Skeletal muscle satellite cell (primary cell): ENCODE measurements at regions not wholly inside any gene's neighbourhood (a gene's known extent, or its start where the extent isn't known, plus 50 kb on each side); places are given as distances from the start of the nearest gene placed in this dataset.

Experiments
- H3K27me3 ChIP-seq: 2 replicates; pipeline ENCODE4 v1.7.0; 2013; ENCODE audit warnings: low read length; ENCODE audit not compliant: control insufficient read depth, insufficient read depth
- H3K36me3 ChIP-seq: 2 replicates; pipeline ENCODE4 v1.7.0; 2013; ENCODE audit warnings: mild to moderate bottlenecking, control low read depth, low read length; ENCODE audit not compliant: insufficient read depth
- H3K4me1 ChIP-seq: 2 replicates; pipeline ENCODE4 v1.7.0; 2013; ENCODE audit warnings: low read length; ENCODE audit not compliant: control insufficient read depth, insufficient read depth
- H3K4me2 ChIP-seq: 2 replicates; pipeline ENCODE4 v1.7.0; 2013; ENCODE audit warnings: mild to moderate bottlenecking, low read length
- H3K4me3 ChIP-seq: 2 replicates; pipeline ENCODE4 v1.7.0; 2013; ENCODE audit warnings: low read length
- H3K9ac ChIP-seq: 2 replicates; pipeline ENCODE4 v1.7.0; 2013; ENCODE audit warnings: mild to moderate bottlenecking, low read depth, low read length, moderate library complexity
- H3K9me3 ChIP-seq: replicated peaks from 2 replicates; pipeline ENCODE4 v1.7.0; 2013; ENCODE audit warnings: mild to moderate bottlenecking, control low read depth, low read length

GRCh38 chr11:121761186-121761585 lies 308.4 kb upstream of the SORL1-AS1 start:
- Histone ChIP-seq H3K27me3 (no peaks in the 10 kb centered on the region), H3K9me3 (no peaks in the 10 kb centered on the region), H3K9ac (no peak overlapping the region), H3K4me2 (no peak overlapping the region), H3K4me1 (peaks cover 13% of the 10 kb centered on the region), H3K36me3 (no peaks in the 10 kb centered on the region), H3K4me3 (no peak overlapping the region)

- Histone ChIP-seq H3K4me3 (no peak overlapping the region), H3K9ac (no peak overlapping the region), H3K9me3 (no peaks in the 10 kb centered on the region), H3K36me3 (no peaks in the 10 kb centered on the region), H3K4me1 (peaks cover 19% of the 10 kb centered on the region), H3K27me3 (no peaks in the 10 kb centered on the region), H3K4me2 (peak overlapping the region; percentile 44)
Measured at GRCh38 chr11:121757480-121758125, 304.8 kb upstream of the SORL1-AS1 start.

DNA sequence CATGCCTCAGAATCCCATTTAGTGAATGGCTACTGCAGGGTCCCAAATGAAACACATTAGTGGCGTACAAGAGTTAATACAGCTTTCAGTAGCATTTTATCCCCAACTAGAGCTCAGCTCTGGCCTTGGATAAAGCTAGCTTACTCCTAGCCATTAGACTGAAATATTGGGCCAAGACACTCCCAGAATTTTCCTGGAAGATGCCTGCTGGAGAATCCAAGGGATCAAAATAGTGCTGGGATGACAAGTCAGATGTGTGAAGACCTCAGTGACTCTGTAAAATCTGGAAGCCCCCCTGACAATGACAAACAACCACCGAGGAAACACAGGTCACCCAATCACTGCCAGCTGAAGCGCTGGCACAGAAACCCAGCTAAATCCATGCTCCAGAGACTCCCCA lies 303.1 kb upstream of the SORL1-AS1 start:
- H3K27me3 ChIP-seq, result no peaks in the 10 kb centered on the region
- peaks cover 19% of the 10 kb centered on the region for H3K4me1 ChIP-seq
- no peak overlapping the region for H3K9ac ChIP-seq
- no peak overlapping the region for H3K4me3 ChIP-seq
- H3K4me2 ChIP-seq, result no peak overlapping the region
- no peaks in the 10 kb centered on the region for H3K9me3 ChIP-seq
- H3K36me3 ChIP-seq, result no peaks in the 10 kb centered on the region

DNA sequence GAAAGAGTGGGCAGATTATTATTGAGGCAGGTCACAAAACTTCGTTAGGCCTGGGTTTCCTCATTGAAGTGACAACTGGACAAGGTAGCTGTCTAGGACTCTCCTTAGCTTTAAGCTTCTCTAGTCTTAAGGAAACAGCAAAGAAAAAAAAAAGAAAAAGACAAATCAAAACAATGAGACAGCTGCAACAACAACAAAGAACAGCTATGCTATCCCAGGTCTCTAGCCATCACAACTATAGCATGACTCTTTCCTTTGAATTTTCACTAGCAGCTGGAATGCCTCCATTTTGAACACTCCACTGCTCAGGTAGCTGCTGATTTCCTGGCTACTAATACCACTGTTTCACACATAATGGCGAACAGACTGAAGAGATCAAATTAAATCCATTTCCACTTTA lies 302.4 kb upstream of the SORL1-AS1 start:
- H3K4me3 ChIP-seq, result no peak overlapping the region
- H3K9me3 ChIP-seq, result no peaks in the 10 kb centered on the region
- no peaks in the 10 kb centered on the region for H3K36me3 ChIP-seq
- H3K4me2 ChIP-seq, result no peak overlapping the region
- no peak overlapping the region for H3K9ac ChIP-seq
- H3K4me1 ChIP-seq, result peaks cover 19% of the 10 kb centered on the region
- H3K27me3 ChIP-seq, result no peaks in the 10 kb centered on the region

DNA sequence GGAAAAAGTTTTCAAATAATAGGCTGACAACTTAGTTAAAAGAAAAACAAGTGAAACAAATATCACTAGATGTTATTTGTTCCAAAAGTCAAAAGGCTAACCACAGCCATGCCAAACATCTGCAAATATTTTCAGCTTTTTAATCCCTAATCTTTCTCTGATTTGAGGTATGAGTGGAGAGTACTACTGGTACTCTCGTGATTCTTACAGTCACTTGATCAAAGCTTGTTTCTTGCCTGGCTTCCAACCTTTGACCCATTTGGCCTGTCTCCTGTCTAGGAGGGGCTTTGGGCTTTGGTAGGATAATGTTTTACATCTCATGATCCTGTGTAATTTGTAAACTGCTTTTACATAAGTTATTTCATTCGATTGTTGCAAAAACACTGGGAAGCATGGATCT lies 301.8 kb upstream of the SORL1-AS1 start:
- Histone ChIP-seq H3K4me3 (no peak overlapping the region), H3K36me3 (no peaks in the 10 kb centered on the region), H3K4me2 (no peak overlapping the region), H3K9me3 (no peaks in the 10 kb centered on the region), H3K27me3 (no peaks in the 10 kb centered on the region), H3K4me1 (peaks cover 19% of the 10 kb centered on the region), H3K9ac (no peak overlapping the region)

- H3K36me3 ChIP-seq, result no peaks in the 10 kb centered on the region
- no peak overlapping the region for H3K4me2 ChIP-seq
- H3K27me3 ChIP-seq, result no peaks in the 10 kb centered on the region
- H3K9me3 ChIP-seq, result no peaks in the 10 kb centered on the region
- H3K4me3 ChIP-seq, result no peak overlapping the region
- H3K9ac ChIP-seq, result no peak overlapping the region
- peaks cover 1% of the 10 kb centered on the region for H3K4me1 ChIP-seq
Measured at GRCh38 chr11:121749691-121750090, 296.9 kb upstream of the SORL1-AS1 start.

DNA sequence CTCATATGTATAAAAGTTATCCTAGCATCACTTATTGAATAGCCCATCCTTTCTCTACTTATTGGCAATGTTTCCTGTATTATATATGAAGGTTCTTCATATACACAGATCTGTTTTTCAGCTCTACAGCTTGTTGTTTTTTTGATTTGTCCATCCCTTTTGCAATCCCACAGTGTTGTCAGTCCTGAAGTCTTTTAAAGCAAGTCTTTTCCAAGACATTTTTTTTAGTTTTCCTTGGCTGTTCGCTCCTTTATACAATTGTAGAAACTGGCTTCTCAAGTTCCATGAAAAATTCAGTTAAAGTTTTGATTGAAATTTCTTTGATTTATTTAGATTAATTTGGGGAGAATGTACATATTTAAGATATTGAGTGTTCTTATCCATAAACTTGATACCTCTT lies 295.3 kb upstream of the SORL1-AS1 start:
- H3K4me3 ChIP-seq, result no peak overlapping the region

GRCh38 chr11:121743285-121743684 lies 290.5 kb upstream of the SORL1-AS1 start:
- Histone ChIP-seq H3K4me3 (no peak overlapping the region), H3K4me2 (no peak overlapping the region), H3K36me3 (no peaks in the 10 kb centered on the region), H3K9me3 (peaks cover 4% of the 10 kb centered on the region), H3K4me1 (peaks cover 10% of the 10 kb centered on the region), H3K27me3 (no peaks in the 10 kb centered on the region), H3K9ac (no peak overlapping the region)

More for the DNA sequence above, 295.3 kb upstream of the SORL1-AS1 start:
- Histone ChIP-seq H3K9me3 (peaks cover 4% of the 10 kb centered on the region), H3K36me3 (no peaks in the 10 kb centered on the region), H3K9ac (no peak overlapping the region), H3K4me1 (no peaks in the 10 kb centered on the region), H3K4me2 (no peak overlapping the region), H3K27me3 (no peaks in the 10 kb centered on the region)

GRCh38 chr11:121741761-121742361 lies 289.1 kb upstream of the SORL1-AS1 start:
- Histone ChIP-seq H3K9ac (peak overlapping the region; percentile 36), H3K4me2 (no peak overlapping the region), H3K4me3 (no peak overlapping the region), H3K36me3 (no peaks in the 10 kb centered on the region), H3K9me3 (peaks cover 4% of the 10 kb centered on the region), H3K4me1 (peaks cover 10% of the 10 kb centered on the region), H3K27me3 (no peaks in the 10 kb centered on the region)

- no peak overlapping the region for H3K9ac ChIP-seq
- no peak overlapping the region for H3K4me3 ChIP-seq
- H3K9me3 ChIP-seq, result peaks cover 4% of the 10 kb centered on the region
- no peak overlapping the region for H3K4me2 ChIP-seq
- no peaks in the 10 kb centered on the region for H3K36me3 ChIP-seq
- peaks cover 10% of the 10 kb centered on the region for H3K4me1 ChIP-seq
- no peaks in the 10 kb centered on the region for H3K27me3 ChIP-seq
Measured at GRCh38 chr11:121741351-121741760, 288.6 kb upstream of the SORL1-AS1 start.

DNA sequence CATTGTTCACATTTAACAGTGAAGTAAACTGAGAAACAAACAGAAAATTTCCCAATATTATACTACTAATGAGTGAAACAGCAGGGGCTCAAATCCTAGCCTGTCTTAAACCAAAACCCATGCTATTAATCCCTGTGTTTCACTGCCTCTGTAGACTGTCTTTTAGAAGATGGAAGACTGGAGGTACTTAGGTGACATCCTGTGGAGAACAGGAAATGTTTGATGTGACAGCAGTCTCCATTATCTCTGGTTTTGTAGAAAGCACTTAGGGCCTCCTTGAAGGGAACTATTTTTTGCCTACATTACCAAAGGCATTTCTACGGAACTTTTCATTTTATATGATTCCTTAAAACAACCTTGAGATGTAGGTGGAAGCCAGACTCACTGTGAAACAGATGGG lies 288.1 kb upstream of the SORL1-AS1 start:
- H3K4me3 ChIP-seq, result no peak overlapping the region
- peaks cover 10% of the 10 kb centered on the region for H3K4me1 ChIP-seq
- H3K9ac ChIP-seq, result no peak overlapping the region
- peaks cover 4% of the 10 kb centered on the region for H3K9me3 ChIP-seq
- H3K36me3 ChIP-seq, result no peaks in the 10 kb centered on the region
- H3K27me3 ChIP-seq, result no peaks in the 10 kb centered on the region
- H3K4me2 ChIP-seq, result no peak overlapping the region

GRCh38 chr11:121733858-121734257 lies 281.1 kb upstream of the SORL1-AS1 start:
- Histone ChIP-seq H3K4me1 (no peaks in the 10 kb centered on the region), H3K36me3 (no peaks in the 10 kb centered on the region), H3K9ac (no peak overlapping the region), H3K4me2 (no peak overlapping the region), H3K4me3 (no peak overlapping the region), H3K27me3 (no peaks in the 10 kb centered on the region), H3K9me3 (no peaks in the 10 kb centered on the region)
